ENCODE measurements at regions not wholly inside any gene's neighbourhood (a gene's known extent, or its start where the extent isn't known, plus 50 kb on each side); places are given as distances from the start of the nearest gene placed in this dataset.

DNA sequence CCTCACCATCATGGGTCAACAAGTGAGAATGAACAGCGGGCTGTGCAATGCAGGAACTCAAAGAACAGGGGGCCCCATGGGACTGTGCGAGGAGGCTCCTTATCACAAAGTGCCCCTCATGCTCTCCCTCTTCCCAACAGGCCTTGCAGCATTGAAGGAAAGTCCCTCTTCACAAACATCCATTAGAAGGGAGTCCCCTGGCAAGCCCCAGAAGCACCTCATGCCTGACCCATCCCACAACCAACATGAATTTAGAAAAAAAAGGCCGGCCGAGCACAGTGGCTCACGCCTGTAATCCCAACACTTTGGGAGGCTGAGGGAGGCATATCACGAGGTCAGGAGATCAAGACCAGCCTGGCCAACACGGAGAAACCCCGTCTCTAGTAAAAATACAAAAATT is 122.6 kb upstream of the FSTL4 start:
- no peak overlapping the region for H3K27ac ChIP-seq
- no peaks in the 10 kb centered on the region for H3K36me3 ChIP-seq
- no peak overlapping the region for H3K4me3 ChIP-seq
- no peaks in the 10 kb centered on the region for H3K27me3 ChIP-seq
- DNase-seq: no peak
- no peaks in the 10 kb centered on the region for H3K9me3 ChIP-seq
- no peak for TF ChIP-seq POLR2A (IDR thresholded peaks at IDR 0.05)
- no peaks in the 10 kb centered on the region for H3K4me1 ChIP-seq

DNA sequence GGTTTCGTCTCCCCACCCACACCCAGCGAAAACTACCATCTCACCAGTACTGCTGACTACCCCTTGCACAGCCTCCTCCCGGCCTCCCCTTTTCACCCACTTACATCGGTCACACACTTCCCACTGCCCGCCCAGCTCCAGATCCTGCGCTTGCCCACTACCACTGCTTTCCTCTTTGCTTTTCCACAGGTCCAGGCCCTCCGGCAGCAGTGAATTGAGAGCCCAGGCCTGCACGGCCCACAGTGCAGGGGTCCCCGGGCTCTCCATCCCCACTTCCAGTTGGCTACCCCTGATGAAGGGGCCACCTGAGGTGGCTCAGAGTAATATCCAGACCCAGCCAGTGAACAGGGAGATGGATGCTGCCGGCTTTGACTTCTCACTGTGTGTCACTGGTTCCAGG is 120.2 kb upstream of the FSTL4 start:
- H3K4me3 ChIP-seq: no peak overlapping the region
- TF ChIP-seq POLR2A (IDR thresholded peaks at IDR 0.05): no peak
- no peak for TF ChIP-seq CTCF (IDR thresholded peaks at IDR 0.05)
- no peaks in the 10 kb centered on the region for H3K27me3 ChIP-seq
- no peak for DNase-seq
- H3K4me1 ChIP-seq: no peaks in the 10 kb centered on the region
- H3K36me3 ChIP-seq: no peaks in the 10 kb centered on the region
- no peaks in the 10 kb centered on the region for H3K9me3 ChIP-seq
- no peak overlapping the region for H3K27ac ChIP-seq

- no peaks in the 10 kb centered on the region for H3K27me3 ChIP-seq
- no peaks in the 10 kb centered on the region for H3K36me3 ChIP-seq
- no peaks in the 10 kb centered on the region for H3K9me3 ChIP-seq
- TF ChIP-seq CTCF (IDR thresholded peaks at IDR 0.05) (no peak), POLR2A (IDR thresholded peaks at IDR 0.05) (no peak)
- DNase-seq: no peak
- H3K4me1 ChIP-seq: no peaks in the 10 kb centered on the region
- H3K27ac ChIP-seq: no peak overlapping the region
- no peak overlapping the region for H3K4me3 ChIP-seq
Measured at GRCh38 chr5:133731951-133732350, 119.6 kb upstream of the FSTL4 start.

DNA sequence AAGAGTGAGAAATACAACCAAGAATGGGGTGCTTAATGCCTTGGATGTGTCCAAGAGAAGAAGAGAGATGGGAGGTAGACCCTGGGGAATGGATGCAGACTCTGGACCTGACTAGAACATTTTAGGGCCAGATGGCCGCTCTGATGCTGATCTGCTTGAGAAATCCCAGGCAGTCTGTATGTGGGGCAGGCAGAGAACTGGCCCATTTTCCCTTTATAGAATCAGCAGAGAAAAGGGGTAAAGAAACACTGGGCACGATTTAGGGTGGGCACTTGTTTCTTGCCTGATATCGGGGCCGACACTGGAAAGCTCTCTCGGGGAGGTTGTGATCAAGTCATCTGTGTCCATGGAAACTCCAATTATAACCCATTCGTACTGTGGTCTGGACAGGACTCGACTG is 118.5 kb upstream of the FSTL4 start:
- TF ChIP-seq CTCF (IDR thresholded peaks at IDR 0.05) (no peak), POLR2A (IDR thresholded peaks at IDR 0.05) (no peak)
- no peak for DNase-seq
- no peak overlapping the region for H3K27ac ChIP-seq
- no peaks in the 10 kb centered on the region for H3K27me3 ChIP-seq
- no peak overlapping the region for H3K4me3 ChIP-seq
- H3K4me1 ChIP-seq: no peaks in the 10 kb centered on the region
- H3K9me3 ChIP-seq: no peaks in the 10 kb centered on the region
- H3K36me3 ChIP-seq: no peaks in the 10 kb centered on the region

GRCh38 chr5:133730346-133730745 is 118.0 kb upstream of the FSTL4 start:
- Histone ChIP-seq H3K9me3 (no peaks in the 10 kb centered on the region), H3K27me3 (no peaks in the 10 kb centered on the region), H3K4me3 (no peak overlapping the region), H3K4me1 (no peaks in the 10 kb centered on the region), H3K27ac (no peak overlapping the region), H3K36me3 (no peaks in the 10 kb centered on the region)
- no peak for TF ChIP-seq POLR2A (IDR thresholded peaks at IDR 0.05)
- no peak for TF ChIP-seq CTCF (IDR thresholded peaks at IDR 0.05)
- DNase-seq: no peak

GRCh38 chr5:133729800-133730199 is 117.5 kb upstream of the FSTL4 start:
- DNase-seq: no peak

More at GRCh38 chr5:133729800-133730199, 117.5 kb upstream of the FSTL4 start:
- H3K4me3 ChIP-seq: no peak overlapping the region
- H3K4me1 ChIP-seq: no peaks in the 10 kb centered on the region
- no peak for TF ChIP-seq POLR2A (IDR thresholded peaks at IDR 0.05)
- TF ChIP-seq CTCF (IDR thresholded peaks at IDR 0.05): no peak
- H3K9me3 ChIP-seq: no peaks in the 10 kb centered on the region
- no peaks in the 10 kb centered on the region for H3K36me3 ChIP-seq
- no peaks in the 10 kb centered on the region for H3K27me3 ChIP-seq
- no peak overlapping the region for H3K27ac ChIP-seq
